K562 (cell line): ENCODE measurements at regions not wholly inside any gene's neighbourhood (a gene's known extent, or its start where the extent isn't known, plus 50 kb on each side); places are given as distances from the start of the nearest gene placed in this dataset.
"Not testable (repeated sequence)": the region's sequence is repeated elsewhere in the genome, so short reads cannot be mapped to it uniquely, and the experiment has no call there.

Experiments
- ATAC-seq: fragments of 200-7000 bp; cut with Tn5 transposase; 3 replicates; pipeline ENCODE4 v1.9.1; 2020; ENCODE audit warnings: moderate library complexity
- BruUV-seq: library from RNA; stranded (reverse); fragments of 400-500 nt; replicated peaks from 2 replicates; lab custom pipeline; 2021; lab: Mats Ljungman, UMichigan
- CTCF ChIA-PET: fragments of 300-600 bp; formaldehyde crosslinking; extraction: SDS; loops from one replicate; lab custom pipeline; 2021; ENCODE audit warnings: low intra/inter-chr PET ratio; lab: Yijun Ruan, JAX
- POLR2A ChIA-PET: fragments of 300-600, 350-650 bp; sonication (Branson Sonifier 250); formaldehyde crosslinking; extraction: SDS; loops from one replicate; lab custom pipeline; 2021; ENCODE audit warnings: antibody characterized with exemption, inconsistent platforms; lab: Yijun Ruan, JAX
- DNase-seq, 4 experiments: peaks; one replicate each; pipeline versions ENCODE4 v3.0.0 to v3.0.0-alpha.2; 2011 to 2018; ENCODE audit warnings: low spot score in 3 of 4, mixed read lengths in 3 of 4; ENCODE audit errors: extremely low read depth in 1 of 4
- FAIRE-seq: peaks from 2 replicates; lab custom pipeline; 2011; peaks lifted over from hg19 to GRCh38; lab: Jason Lieb, UNC
- H2AFZ ChIP-seq: 2 replicates; pipeline ENCODE4 v1.6.0; 2011; ENCODE audit warnings: low read depth, low read length, control low read depth, inconsistent platforms
- H3K27ac ChIP-seq: fragments of 200-600 bp; 3 replicates; pipeline ENCODE4 v1.8.0; 2011; ENCODE audit warnings: low read depth, mild to moderate bottlenecking, control low read depth, inconsistent platforms, low read length, moderate library complexity, mixed read lengths; ENCODE audit errors: extremely low read depth
- H3K27me3 ChIP-seq, 2 experiments: fragments of 300-600 bp in 1 of 2; 2 replicates in 1 of 2; 3 replicates in 1 of 2; pipeline versions ENCODE4 v1.6.0 to v1.8.0; 2011; ENCODE audit warnings: inconsistent platforms in 2 of 2, low read length in 2 of 2, mild to moderate bottlenecking in 1 of 2, mixed read lengths in 1 of 2, moderate library complexity in 1 of 2; ENCODE audit not compliant: control insufficient read depth in 2 of 2, insufficient read depth in 2 of 2
- H3K36me3 ChIP-seq: fragments of 300-600 bp; 3 replicates; pipeline ENCODE4 v1.8.0; 2011; ENCODE audit warnings: mild to moderate bottlenecking, low read length, inconsistent platforms; ENCODE audit not compliant: control insufficient read depth, insufficient read depth
- H3K4me1 ChIP-seq, 2 experiments: fragments of 200-600 bp in 1 of 2; replicated peaks in 1 of 2; 2 replicates in 1 of 2; 3 replicates in 1 of 2; pipeline versions ENCODE4 v1.5.1 to v1.8.0; 2011; ENCODE audit warnings: inconsistent platforms in 2 of 2, low read length in 2 of 2, mild to moderate bottlenecking in 1 of 2, mixed read lengths in 1 of 2, moderate library complexity in 1 of 2; ENCODE audit not compliant: control insufficient read depth in 2 of 2, insufficient read depth in 2 of 2
- H3K4me2 ChIP-seq: 2 replicates; pipeline ENCODE4 v1.6.1; 2011; ENCODE audit warnings: low read length, control low read depth, inconsistent platforms, mixed read lengths; ENCODE audit not compliant: insufficient read depth
- H3K4me3 ChIP-seq: fragments of 200-600 bp; sonication (generic), shearing (Covaris generic); 2 replicates; pipeline ENCODE4 v1.5.1; 2016; ENCODE audit warnings: control low read depth, inconsistent platforms
- H3K79me2 ChIP-seq: fragments of 200-600 bp; 3 replicates; pipeline ENCODE4 v1.8.0; 2011; ENCODE audit warnings: low read length, inconsistent platforms; ENCODE audit not compliant: control insufficient read depth, insufficient read depth
- H3K9ac ChIP-seq, 2 experiments: 2 replicates each; pipeline versions ENCODE4 v1.6.0 to v1.6.1; 2011; ENCODE audit warnings: low read depth in 2 of 2, low read length in 2 of 2, control low read depth in 1 of 2, inconsistent platforms in 1 of 2, mild to moderate bottlenecking in 1 of 2, mixed read lengths in 1 of 2; ENCODE audit not compliant: insufficient read depth in 1 of 2
- H3K9me1 ChIP-seq: one replicate; pipeline ENCODE4 v1.6.0; 2011; ENCODE audit warnings: inconsistent platforms, mild to moderate bottlenecking, low read length, moderate library complexity; ENCODE audit not compliant: control insufficient read depth, insufficient read depth
- H3K9me3 ChIP-seq: replicated peaks from 2 replicates; pipeline ENCODE4 v1.5.1; 2011; ENCODE audit warnings: low read depth, low read length, inconsistent platforms; ENCODE audit not compliant: control insufficient read depth, insufficient read depth
- H4K20me1 ChIP-seq: replicated peaks from 2 replicates; pipeline ENCODE4 v1.6.1; 2011; ENCODE audit warnings: low read length, inconsistent platforms, mixed read lengths; ENCODE audit not compliant: control insufficient read depth, insufficient read depth
- ZNF274 ChIP-seq: IDR thresholded peaks from 2 replicates; pipeline ENCODE4 v1.6.1; 2011; ENCODE audit warnings: low read depth, mild to moderate bottlenecking, low read length, moderate library complexity, borderline replicate concordance
- ZNF707 ChIP-seq: fragments of 250-450 bp; sonication (Bioruptor Pico); conservative IDR thresholded peaks from 2 replicates; pipeline ENCODE4 v1.8.0; 2022; ENCODE audit warnings: inconsistent platforms, mild to moderate bottlenecking, moderate library complexity
- WGBS: fragments of 100-300 bp; shearing (Covaris generic); methylation state at CpG from one replicate; pipeline ENCODE4 v1.1.6; 2016; ENCODE audit warnings: low coverage, mixed read lengths; ENCODE audit not compliant: insufficient coverage; ENCODE audit errors: missing lambda C conversion rate; 5-methylcytosine and 5-hydroxymethylcytosine counted together
- in situ Hi-C: fragments of 300-500 bp; cut with MboI; formaldehyde crosslinking; loops from 4 replicates; pipeline ENCODE4 v1.15.0; 2018; ENCODE audit warnings: inconsistent platforms, mixed read lengths
- intact Hi-C: fragments of 100-400 bp; cut with micrococcal nuclease; formaldehyde crosslinking; loops from 2 replicates; pipeline ENCODE4 v1.14.2; 2022

DNA sequence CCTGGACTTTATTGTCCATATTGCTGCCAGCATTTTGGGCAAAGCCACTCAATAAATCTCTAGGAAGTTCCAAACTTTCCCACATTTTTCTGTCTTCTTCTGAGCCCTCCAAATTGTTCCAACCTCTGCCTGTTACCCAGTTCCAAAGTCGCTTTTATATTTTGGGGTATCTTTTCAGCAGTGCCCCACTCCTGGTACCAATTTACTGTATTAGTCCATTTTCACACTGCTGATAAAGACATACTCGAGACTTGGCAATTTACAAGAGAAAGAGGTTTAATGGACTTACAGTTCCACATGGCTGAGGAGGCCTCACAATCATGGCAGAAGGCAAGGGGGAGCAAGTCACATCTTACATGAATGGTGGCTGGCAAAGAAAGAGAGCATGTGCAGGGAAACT lies 53.4 kb downstream of the AHSP start:
- DNase-seq, H3K4me3 ChIP-seq, BruUV-seq, H3K27ac ChIP-seq, H3K36me3 ChIP-seq, H3K4me1 ChIP-seq, intact Hi-C loops, H2AFZ ChIP-seq, in situ Hi-C loops, H3K27me3 ChIP-seq, H3K4me2 ChIP-seq, POLR2A ChIA-PET, H3K9me1 ChIP-seq, H3K79me2 ChIP-seq, ATAC-seq, FAIRE-seq, H3K9ac ChIP-seq, H3K9me3 ChIP-seq, CTCF ChIA-PET, H4K20me1 ChIP-seq: not testable (repeated sequence)
- peak; percentile 82 for TF ChIP-seq ZNF707 (CRISPR knock-in tag)
- WGBS: 0% methylated on average over 2 of the region's 2 CpGs

DNA sequence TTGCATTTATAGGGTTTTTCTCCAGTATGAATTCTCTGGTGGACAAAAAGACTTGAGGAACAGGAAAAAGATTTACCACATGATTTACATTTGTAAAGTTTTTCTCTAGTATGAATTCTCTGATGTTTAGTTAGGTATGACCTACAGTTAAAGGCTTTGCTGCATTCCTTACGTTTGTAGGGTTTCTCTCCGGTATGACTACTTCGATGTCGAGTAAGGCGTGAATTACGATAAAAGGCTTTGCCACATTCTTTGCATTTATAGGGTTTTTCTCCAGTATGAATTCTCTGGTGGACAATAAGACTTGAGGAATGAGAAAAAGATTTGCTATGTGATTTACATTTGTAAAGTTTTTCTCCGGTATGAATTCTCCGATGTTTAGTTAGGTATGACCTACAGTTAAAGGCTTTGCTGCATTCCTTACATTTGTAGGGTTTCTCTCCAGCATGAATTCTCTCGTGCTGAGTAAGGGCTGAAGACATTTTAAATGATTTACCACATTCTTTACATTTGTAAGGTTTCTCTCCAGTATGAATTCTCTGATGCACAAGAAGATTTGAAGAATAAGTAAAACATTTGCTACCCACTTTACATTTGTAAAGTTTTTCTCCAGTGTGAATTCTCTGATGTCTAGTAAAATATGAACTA lies 74.2 kb downstream of the AHSP start:
- H3K9me1 ChIP-seq, intact Hi-C loops, POLR2A ChIA-PET, CTCF ChIA-PET, H3K27ac ChIP-seq, H3K36me3 ChIP-seq, DNase-seq, H3K4me2 ChIP-seq, FAIRE-seq, H3K27me3 ChIP-seq, ATAC-seq, in situ Hi-C loops, H2AFZ ChIP-seq, H3K4me3 ChIP-seq, H3K9ac ChIP-seq, H3K4me1 ChIP-seq, BruUV-seq, H4K20me1 ChIP-seq, H3K79me2 ChIP-seq: not testable (repeated sequence)
- WGBS: 23% methylated on average over 9 of the region's 9 CpGs
- H3K9me3 ChIP-seq: peaks cover 10% of the 10 kb centered on the region
- peak; percentile 95 for TF ChIP-seq ZNF274
